Activated CD4-positive, alpha-beta memory T cell treated with anti-CD3 and anti-CD28 coated beads for 36 hours (primary cell): ENCODE measurements at regions not wholly inside any gene's neighbourhood (a gene's known extent, or its start where the extent isn't known, plus 50 kb on each side); places are given as distances from the start of the nearest gene placed in this dataset. TPM values are rescaled to one million over a fixed set of nuclear protein-coding genes. Genes with fewer than 3 reads are reported as not detected.

Source experiments
- CTCF ChIA-PET: fragments of 350-600 bp; sonication (Branson Sonifier 250); formaldehyde crosslinking; loops from one replicate; lab custom pipeline; 2021; ENCODE audit warnings: antibody characterized with exemption, inconsistent platforms; lab: Charles Lee
- POLR2A ChIA-PET: fragments of 350-600 bp; sonication (Branson Sonifier 250); formaldehyde crosslinking; loops from one replicate; lab custom pipeline; 2021; ENCODE audit warnings: antibody characterized with exemption; lab: Charles Lee
- DNase-seq: peaks from one replicate; pipeline ENCODE4 v3.0.0-alpha.2; 2020
- H3K27ac Mint-ChIP-seq: one replicate; pipeline ENCODE4 v1.8.0; 2021; ENCODE audit warnings: mixed read lengths
- H3K27me3 Mint-ChIP-seq: one replicate; pipeline ENCODE4 v1.8.0; 2021; ENCODE audit warnings: mixed read lengths
- H3K36me3 Mint-ChIP-seq: one replicate; pipeline ENCODE4 v1.8.0; 2021; ENCODE audit warnings: mixed read lengths
- H3K4me1 Mint-ChIP-seq: one replicate; pipeline ENCODE4 v1.8.0; 2021; ENCODE audit warnings: low read depth, mixed read lengths
- H3K4me3 Mint-ChIP-seq: one replicate; pipeline ENCODE4 v1.8.0; 2021; ENCODE audit warnings: mild to moderate bottlenecking, mixed read lengths
- H3K9me3 Mint-ChIP-seq: one replicate; pipeline ENCODE4 v1.8.0; 2021; ENCODE audit warnings: mixed read lengths
- intact Hi-C: fragments of 100-400 bp; cut with micrococcal nuclease; formaldehyde crosslinking; loops from one replicate; pipeline ENCODE4 v1.15.1; 2023
- microRNA-seq: library from miRNA; unstranded; fragments of <30 nt; microRNA quantifications from one replicate; pipeline ENCODE4 v1.2.0, GENCODE V29; 2022; ENCODE audit warnings: borderline number of aligned reads, borderline microRNAs expressed, borderline replicate concordance

DNA sequence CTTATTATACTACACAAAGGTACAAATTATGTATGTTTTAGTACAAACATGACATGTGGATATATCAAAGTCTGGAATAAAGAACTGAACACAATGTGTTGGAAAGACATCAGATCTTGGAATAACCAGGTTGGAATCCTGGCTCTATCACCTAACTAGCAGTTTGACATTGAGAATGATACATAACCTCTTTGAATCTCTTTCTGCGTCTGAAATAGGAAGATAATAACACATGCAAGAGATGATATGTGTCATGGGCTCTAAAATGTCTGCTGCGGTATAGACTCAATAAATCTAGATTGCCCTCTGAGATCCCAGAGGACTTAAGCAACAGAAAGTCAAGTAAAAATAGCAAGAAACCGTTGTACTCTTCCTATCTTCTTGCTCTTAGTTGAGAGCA is 66.8 kb upstream of the CCN2 start:
- H3K27ac Mint-ChIP-seq = no peak overlapping the region

DNA sequence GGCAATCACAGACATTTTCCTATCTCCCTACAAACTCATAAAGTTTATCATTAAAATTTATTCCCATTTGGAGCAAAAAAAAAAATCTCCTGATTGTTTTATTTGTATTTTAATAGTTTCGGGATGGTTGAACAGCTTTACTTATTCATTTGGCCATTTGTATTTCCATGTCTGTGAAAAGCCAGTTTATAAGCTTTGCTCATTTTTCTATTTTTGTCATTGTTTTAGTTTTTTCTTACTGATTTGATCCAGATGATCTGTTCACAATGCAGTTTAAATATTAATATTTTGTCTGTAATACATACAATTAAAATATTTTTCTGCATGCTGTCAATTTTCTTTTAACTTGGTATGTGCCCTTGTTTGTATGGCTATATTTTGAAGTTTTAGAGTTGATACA is 65.2 kb upstream of the CCN2 start:
- Mint-ChIP-seq H3K27me3 (no peaks in the 10 kb centered on the region), H3K27ac (no peak overlapping the region), H3K4me3 (no peak overlapping the region), H3K9me3 (no peaks in the 10 kb centered on the region), H3K4me1 (no peaks in the 10 kb centered on the region), H3K36me3 (no peaks in the 10 kb centered on the region)
- CTCF ChIA-PET = no interaction called here
- intact Hi-C loops = no loop called here
- POLR2A ChIA-PET = no interaction called here
- DNase-seq = no peak

More for the DNA sequence above, 66.8 kb upstream of the CCN2 start:
- DNase-seq = no peak
- CTCF ChIA-PET = no interaction called here
- POLR2A ChIA-PET = no interaction called here
- Mint-ChIP-seq H3K4me1 (no peaks in the 10 kb centered on the region), H3K36me3 (no peaks in the 10 kb centered on the region), H3K27me3 (peaks cover 4% of the 10 kb centered on the region), H3K4me3 (no peak overlapping the region), H3K9me3 (no peaks in the 10 kb centered on the region)
- intact Hi-C loops = no loop called here

DNA sequence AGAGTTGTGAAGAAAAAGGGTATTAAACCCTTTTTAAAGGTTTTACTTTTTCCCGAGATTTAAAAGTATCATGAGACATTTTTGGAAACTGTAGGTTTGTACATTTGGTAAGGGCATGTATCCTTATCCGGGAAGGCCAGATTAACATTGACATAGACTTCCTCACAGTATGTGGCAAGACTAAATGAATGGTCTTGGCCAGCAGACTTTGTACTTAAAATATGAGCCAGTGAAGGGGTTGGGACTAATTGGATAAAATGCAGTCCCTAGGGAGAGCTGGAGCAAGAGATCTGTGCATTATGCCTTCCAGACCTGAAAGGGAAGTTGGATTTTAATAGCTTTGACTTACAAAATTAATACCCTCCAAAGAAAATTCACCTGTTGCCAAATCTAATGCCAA is 60.4 kb upstream of the CCN2 start:
- no peaks in the 10 kb centered on the region for H3K9me3 Mint-ChIP-seq
- H3K36me3 Mint-ChIP-seq = no peaks in the 10 kb centered on the region
- no peaks in the 10 kb centered on the region for H3K27me3 Mint-ChIP-seq
- intact Hi-C loops = no loop called here
- CTCF ChIA-PET = no interaction called here
- H3K4me1 Mint-ChIP-seq = no peaks in the 10 kb centered on the region
- no peak for DNase-seq
- no peak overlapping the region for H3K27ac Mint-ChIP-seq
- H3K4me3 Mint-ChIP-seq = no peak overlapping the region
- POLR2A ChIA-PET = no interaction called here

DNA sequence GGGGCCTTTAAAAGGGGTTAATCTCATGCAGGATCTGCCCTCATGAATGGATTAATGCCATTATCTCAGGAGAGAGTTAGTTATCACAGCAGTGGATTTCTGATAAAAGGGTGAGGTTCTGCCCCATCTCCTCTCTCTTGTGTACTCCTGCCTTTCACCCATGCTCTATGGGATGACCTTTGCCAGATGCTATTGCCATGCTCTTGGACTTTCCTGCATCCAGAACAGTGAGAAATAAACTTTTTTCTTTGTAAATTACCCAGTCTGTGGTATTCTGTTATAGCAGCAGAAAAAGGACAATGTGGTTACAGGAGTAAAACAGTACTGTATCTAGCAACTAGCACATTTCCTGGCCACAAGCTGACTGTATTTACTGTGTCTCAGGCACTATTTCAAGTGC is 58.0 kb upstream of the CCN2 start:
- DNase-seq = no peak
- peaks cover 2% of the 10 kb centered on the region for H3K9me3 Mint-ChIP-seq
- H3K4me3 Mint-ChIP-seq = no peak overlapping the region
- intact Hi-C loops = no loop called here
- CTCF ChIA-PET = no interaction called here
- no peaks in the 10 kb centered on the region for H3K27me3 Mint-ChIP-seq
- POLR2A ChIA-PET = no interaction called here
- H3K27ac Mint-ChIP-seq = no peak overlapping the region
- H3K4me1 Mint-ChIP-seq = no peaks in the 10 kb centered on the region
- H3K36me3 Mint-ChIP-seq = no peaks in the 10 kb centered on the region

DNA sequence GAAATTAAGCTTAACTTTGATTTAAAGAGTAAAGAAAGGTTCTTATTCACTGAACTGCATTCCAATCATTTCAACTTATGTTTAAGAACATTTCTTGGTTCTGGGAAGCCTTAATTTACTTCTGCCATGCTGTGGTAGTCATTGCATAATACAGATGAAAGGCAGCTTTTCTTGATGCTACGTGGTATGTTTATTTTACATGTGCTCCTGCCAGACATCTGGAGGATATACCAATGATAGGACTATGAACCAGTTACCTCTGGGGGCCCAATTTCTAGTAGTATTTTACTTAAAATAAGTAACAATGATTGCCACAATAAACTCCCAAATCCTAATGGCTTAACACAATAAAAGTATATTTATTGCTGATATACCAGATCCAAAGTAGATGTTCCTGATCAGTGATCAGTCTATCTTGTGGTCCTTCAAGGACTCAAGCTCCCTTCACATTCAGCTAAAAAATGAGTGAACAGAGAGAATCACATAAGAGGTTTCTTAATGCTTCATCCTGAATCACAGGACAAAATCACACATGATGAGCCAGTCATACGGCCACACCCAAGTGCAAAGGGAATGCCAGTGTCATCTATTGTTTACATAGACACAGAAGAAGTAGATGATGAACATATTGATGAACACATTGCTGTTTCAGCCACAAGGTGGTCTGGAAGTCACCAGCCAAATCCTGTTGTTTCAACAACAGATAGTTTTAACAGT is 56.5 kb upstream of the CCN2 start:
- CTCF ChIA-PET = no interaction called here
- H3K27ac Mint-ChIP-seq = no peak overlapping the region
- intact Hi-C loops = no loop called here

DNA sequence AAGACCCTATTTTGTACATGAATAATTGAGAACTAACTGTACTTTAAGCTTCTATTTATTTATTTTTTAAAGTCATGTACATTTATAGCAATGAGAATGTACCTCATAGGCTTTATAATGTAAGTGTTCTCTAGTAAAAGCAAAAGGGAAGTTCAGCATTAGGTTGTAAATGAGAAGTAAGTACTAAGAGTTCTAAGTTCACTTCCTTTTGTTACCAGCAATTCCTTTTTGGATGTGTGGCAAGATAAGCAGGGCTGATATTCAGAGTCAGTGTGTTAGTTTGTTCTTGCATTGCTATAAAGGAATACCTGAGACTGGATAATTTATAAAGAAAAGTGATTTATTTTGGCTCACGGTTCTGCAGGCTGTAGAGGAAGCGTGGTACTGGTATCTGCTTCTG is 54.0 kb upstream of the CCN2 start:
- intact Hi-C loops = no loop called here
- H3K9me3 Mint-ChIP-seq = peaks cover 9% of the 10 kb centered on the region
- no peaks in the 10 kb centered on the region for H3K4me1 Mint-ChIP-seq
- no peaks in the 10 kb centered on the region for H3K36me3 Mint-ChIP-seq
- ChIA-PET CTCF (no interaction called here), POLR2A (no interaction called here)
- DNase-seq = no peak
- H3K27me3 Mint-ChIP-seq = no peaks in the 10 kb centered on the region
- H3K27ac Mint-ChIP-seq = no peak overlapping the region
- no peak overlapping the region for H3K4me3 Mint-ChIP-seq

More for the DNA sequence above, 56.5 kb upstream of the CCN2 start:
- Mint-ChIP-seq H3K4me1 (no peaks in the 10 kb centered on the region), H3K9me3 (peaks cover 9% of the 10 kb centered on the region), H3K27me3 (no peaks in the 10 kb centered on the region), H3K36me3 (no peaks in the 10 kb centered on the region), H3K4me3 (no peak overlapping the region)
- POLR2A ChIA-PET = no interaction called here
- DNase-seq = no peak

DNA sequence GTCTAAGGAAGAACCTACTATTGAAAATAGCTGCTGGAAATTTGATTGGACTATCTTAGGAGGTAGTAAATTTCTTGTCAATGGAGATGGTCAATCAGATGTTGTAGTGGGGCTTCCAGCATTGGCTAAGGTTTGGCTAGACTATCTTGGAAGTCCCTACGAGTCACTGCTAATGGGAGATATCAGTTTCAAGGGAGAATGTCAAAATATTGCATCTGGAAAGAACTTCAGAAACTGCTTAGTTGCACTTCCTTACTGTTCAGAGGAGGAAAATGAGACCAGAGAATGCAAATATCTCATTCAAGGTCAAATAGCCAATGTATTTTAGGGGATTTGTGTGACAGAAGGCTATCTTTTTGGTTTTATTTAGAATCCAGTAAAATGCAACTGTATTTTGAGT is 53.5 kb upstream of the CCN2 start:
- H3K4me3 Mint-ChIP-seq = no peak overlapping the region
- POLR2A ChIA-PET = no interaction called here
- H3K27me3 Mint-ChIP-seq = no peaks in the 10 kb centered on the region
- H3K27ac Mint-ChIP-seq = no peak overlapping the region
- no peaks in the 10 kb centered on the region for H3K4me1 Mint-ChIP-seq
- CTCF ChIA-PET = no interaction called here
- H3K36me3 Mint-ChIP-seq = no peaks in the 10 kb centered on the region
- DNase-seq = no peak
- intact Hi-C loops = no loop called here
- H3K9me3 Mint-ChIP-seq = peaks cover 9% of the 10 kb centered on the region

DNA sequence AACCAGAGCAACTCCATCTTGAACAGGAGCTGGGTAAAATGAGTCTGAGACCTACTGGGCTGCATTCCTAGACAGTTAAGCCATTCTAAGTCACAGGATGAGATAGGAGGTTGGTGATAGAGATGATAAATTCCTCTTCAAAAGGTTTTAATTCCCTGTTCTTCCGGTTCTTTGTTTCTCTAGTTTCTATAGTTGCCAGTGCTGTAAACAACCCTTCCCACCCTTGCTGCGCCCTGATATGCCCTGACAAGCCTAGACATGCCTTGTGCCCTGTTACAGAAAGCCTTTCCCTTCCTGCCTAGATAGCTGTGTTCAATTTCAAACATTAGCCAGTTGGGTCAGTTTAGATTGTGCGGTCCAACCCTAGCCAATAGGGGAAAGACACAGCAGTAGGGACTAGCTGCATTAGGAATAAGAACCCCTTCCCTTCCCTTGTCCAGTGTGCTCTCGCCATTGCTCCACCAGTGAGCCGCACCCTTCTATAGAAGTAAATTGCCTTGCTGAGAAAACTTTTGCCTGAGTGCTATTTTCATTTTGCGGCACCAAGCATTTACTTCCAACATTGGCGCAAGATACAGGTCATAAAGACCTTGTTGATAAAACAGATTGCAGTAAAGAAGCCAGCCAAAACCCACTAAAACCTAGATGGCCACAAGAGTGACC is 52.5 kb upstream of the CCN2 start:
- Mint-ChIP-seq H3K27ac (no peak overlapping the region), H3K36me3 (no peaks in the 10 kb centered on the region), H3K4me3 (no peak overlapping the region), H3K27me3 (peaks cover 2% of the 10 kb centered on the region), H3K9me3 (peaks cover 9% of the 10 kb centered on the region), H3K4me1 (no peaks in the 10 kb centered on the region)
- no peak for DNase-seq
- POLR2A ChIA-PET = no interaction called here
- CTCF ChIA-PET = no interaction called here
- intact Hi-C loops = no loop called here

Small RNA genes lying in the stretch of these regions (microRNA-seq; reads per million reads assigned to microRNA genes)
- not detected for gene MIR548AJ1
